ENCODE measurements at regions not wholly inside any gene's neighbourhood (a gene's known extent, or its start where the extent isn't known, plus 50 kb on each side); places are given as distances from the start of the nearest gene placed in this dataset.

- no peak overlapping the region for H3K4me3 ChIP-seq (ENCODE audit: low read length)
- H3K27me3 ChIP-seq (ENCODE audit: insufficient read depth, low read length), result peaks cover 51% of the 10 kb centered on the region; the same call in 1 of the 2 replicates
- H3K4me1 ChIP-seq (ENCODE audit: insufficient read depth, low read length), result peaks cover 22% of the 10 kb centered on the region; the same call in 1 of the 2 replicates
- no peaks in the 10 kb centered on the region for H3K36me3 ChIP-seq (ENCODE audit: insufficient read depth, low read depth, low read length)
- no peak overlapping the region for H3K27ac ChIP-seq (ENCODE audit: low read length)
- no peak overlapping the region for H3K9ac ChIP-seq (ENCODE audit: low read depth, low read length)
- H3K9me3 ChIP-seq (ENCODE audit: insufficient read depth, low read depth, low read length), result no peaks in the 10 kb centered on the region
These were observed 312.0 kb downstream of the OLFM4 start for GRCh38 chr13:53340505-53341143.

- H3K27ac ChIP-seq (ENCODE audit: low read length), result no peak overlapping the region
- no peaks in the 10 kb centered on the region for H3K9me3 ChIP-seq (ENCODE audit: insufficient read depth, low read depth, low read length)
- H3K9ac ChIP-seq (ENCODE audit: low read depth, low read length), result no peak overlapping the region
- H3K36me3 ChIP-seq (ENCODE audit: insufficient read depth, low read depth, low read length), result no peaks in the 10 kb centered on the region
- H3K4me1 ChIP-seq (ENCODE audit: insufficient read depth, low read length), result peaks cover 22% of the 10 kb centered on the region; the same call in 1 of the 2 replicates
- no peak overlapping the region for H3K4me3 ChIP-seq (ENCODE audit: low read length)
- peaks cover 56% of the 10 kb centered on the region; the same call in 1 of the 2 replicates for H3K27me3 ChIP-seq (ENCODE audit: insufficient read depth, low read length)
These were observed 312.5 kb downstream of the OLFM4 start for GRCh38 chr13:53341144-53341510.

GRCh38 chr13:53342623-53343360, 314.2 kb downstream of the OLFM4 start:
- Histone ChIP-seq H3K27me3 (ENCODE audit: insufficient read depth, low read length) (peaks cover 72% of the 10 kb centered on the region), H3K9ac (ENCODE audit: low read depth, low read length) (peak overlapping the region; percentile 2; the same call in 1 of the 2 replicates), H3K4me1 (ENCODE audit: insufficient read depth, low read length) (peaks cover 22% of the 10 kb centered on the region; the same call in 1 of the 2 replicates), H3K9me3 (ENCODE audit: insufficient read depth, low read depth, low read length) (no peaks in the 10 kb centered on the region), H3K36me3 (ENCODE audit: insufficient read depth, low read depth, low read length) (no peaks in the 10 kb centered on the region), H3K27ac (ENCODE audit: low read length) (no peak overlapping the region), H3K4me3 (ENCODE audit: low read length) (peak overlapping the region; percentile 30)

GRCh38 chr13:53343361-53343744, 314.7 kb downstream of the OLFM4 start:
- H3K9ac ChIP-seq (ENCODE audit: low read depth, low read length), result peak overlapping the region; percentile 2; the same call in 1 of the 2 replicates
- H3K4me1 ChIP-seq (ENCODE audit: insufficient read depth, low read length), result peaks cover 22% of the 10 kb centered on the region; the same call in 1 of the 2 replicates
- H3K27ac ChIP-seq (ENCODE audit: low read length), result no peak overlapping the region
- H3K9me3 ChIP-seq (ENCODE audit: insufficient read depth, low read depth, low read length), result no peaks in the 10 kb centered on the region
- no peaks in the 10 kb centered on the region for H3K36me3 ChIP-seq (ENCODE audit: insufficient read depth, low read depth, low read length)
- H3K4me3 ChIP-seq (ENCODE audit: low read length), result peak overlapping the region; percentile 30
- H3K27me3 ChIP-seq (ENCODE audit: insufficient read depth, low read length), result peaks cover 78% of the 10 kb centered on the region

- Histone ChIP-seq H3K4me3 (ENCODE audit: low read length) (no peak overlapping the region), H3K9me3 (ENCODE audit: insufficient read depth, low read depth, low read length) (no peaks in the 10 kb centered on the region)
These were observed 322.4 kb downstream of the OLFM4 start for GRCh38 chr13:53351021-53351420.

GRCh38 chr13:53357582-53357981, 329.0 kb downstream of the OLFM4 start:
- H3K4me3 ChIP-seq (ENCODE audit: low read length), result no peak overlapping the region
- peaks cover 5% of the 10 kb centered on the region; the same call in 1 of the 2 replicates for H3K4me1 ChIP-seq (ENCODE audit: insufficient read depth, low read length)
- no peak overlapping the region for H3K9ac ChIP-seq (ENCODE audit: low read depth, low read length)
- H3K9me3 ChIP-seq (ENCODE audit: insufficient read depth, low read depth, low read length), result no peaks in the 10 kb centered on the region
- H3K36me3 ChIP-seq (ENCODE audit: insufficient read depth, low read depth, low read length), result no peaks in the 10 kb centered on the region
- H3K27me3 ChIP-seq (ENCODE audit: insufficient read depth, low read length), result no peaks in the 10 kb centered on the region
- H3K27ac ChIP-seq (ENCODE audit: low read length), result no peak overlapping the region

More at GRCh38 chr13:53351021-53351420, 322.4 kb downstream of the OLFM4 start:
- H3K4me1 ChIP-seq (ENCODE audit: insufficient read depth, low read length), result no peaks in the 10 kb centered on the region
- H3K9ac ChIP-seq (ENCODE audit: low read depth, low read length), result no peak overlapping the region
- no peak overlapping the region for H3K27ac ChIP-seq (ENCODE audit: low read length)
- peaks cover 27% of the 10 kb centered on the region for H3K27me3 ChIP-seq (ENCODE audit: insufficient read depth, low read length)
- no peaks in the 10 kb centered on the region for H3K36me3 ChIP-seq (ENCODE audit: insufficient read depth, low read depth, low read length)

GRCh38 chr13:53368948-53369347, 340.3 kb downstream of the OLFM4 start:
- Histone ChIP-seq H3K27me3 (ENCODE audit: insufficient read depth, low read length) (no peaks in the 10 kb centered on the region), H3K9ac (ENCODE audit: low read depth, low read length) (no peak overlapping the region), H3K27ac (ENCODE audit: low read length) (no peak overlapping the region), H3K4me3 (ENCODE audit: low read length) (no peak overlapping the region), H3K36me3 (ENCODE audit: insufficient read depth, low read depth, low read length) (no peaks in the 10 kb centered on the region), H3K9me3 (ENCODE audit: insufficient read depth, low read depth, low read length) (no peaks in the 10 kb centered on the region), H3K4me1 (ENCODE audit: insufficient read depth, low read length) (peaks cover 7% of the 10 kb centered on the region)

- H3K27ac ChIP-seq (ENCODE audit: low read length), result no peak overlapping the region
- no peak overlapping the region for H3K4me3 ChIP-seq (ENCODE audit: low read length)
- H3K36me3 ChIP-seq (ENCODE audit: insufficient read depth, low read depth, low read length), result no peaks in the 10 kb centered on the region
- no peaks in the 10 kb centered on the region for H3K9me3 ChIP-seq (ENCODE audit: insufficient read depth, low read depth, low read length)
- H3K4me1 ChIP-seq (ENCODE audit: insufficient read depth, low read length), result 0 out of 2 replicates have a peak, but pooled peaks cover 3% of the 10 kb centered on the region
- H3K27me3 ChIP-seq (ENCODE audit: insufficient read depth, low read length), result no peaks in the 10 kb centered on the region
- no peak overlapping the region for H3K9ac ChIP-seq (ENCODE audit: low read depth, low read length)
These were observed 350.9 kb downstream of the OLFM4 start for GRCh38 chr13:53379485-53379884.

GRCh38 chr13:53382008-53382407, 353.4 kb downstream of the OLFM4 start:
- Histone ChIP-seq H3K9me3 (ENCODE audit: insufficient read depth, low read depth, low read length) (no peaks in the 10 kb centered on the region), H3K4me1 (ENCODE audit: insufficient read depth, low read length) (0 out of 2 replicates have a peak, but pooled peaks cover 3% of the 10 kb centered on the region), H3K27me3 (ENCODE audit: insufficient read depth, low read length) (no peaks in the 10 kb centered on the region), H3K9ac (ENCODE audit: low read depth, low read length) (no peak overlapping the region), H3K27ac (ENCODE audit: low read length) (no peak overlapping the region), H3K36me3 (ENCODE audit: insufficient read depth, low read depth, low read length) (no peaks in the 10 kb centered on the region), H3K4me3 (ENCODE audit: low read length) (no peak overlapping the region)

- no peak overlapping the region for H3K4me3 ChIP-seq (ENCODE audit: low read length)
- H3K9me3 ChIP-seq (ENCODE audit: insufficient read depth, low read depth, low read length), result no peaks in the 10 kb centered on the region
- no peak overlapping the region for H3K9ac ChIP-seq (ENCODE audit: low read depth, low read length)
- H3K27me3 ChIP-seq (ENCODE audit: insufficient read depth, low read length), result no peaks in the 10 kb centered on the region
- H3K27ac ChIP-seq (ENCODE audit: low read length), result no peak overlapping the region
- peaks cover 8% of the 10 kb centered on the region; the same call in 1 of the 2 replicates for H3K4me1 ChIP-seq (ENCODE audit: insufficient read depth, low read length)
- H3K36me3 ChIP-seq (ENCODE audit: insufficient read depth, low read depth, low read length), result no peaks in the 10 kb centered on the region
These were observed 369.4 kb downstream of the OLFM4 start for GRCh38 chr13:53398051-53398450.

GRCh38 chr13:53405616-53406015, 377.0 kb downstream of the OLFM4 start:
- no peak overlapping the region for H3K27ac ChIP-seq (ENCODE audit: low read length)
- no peaks in the 10 kb centered on the region for H3K36me3 ChIP-seq (ENCODE audit: insufficient read depth, low read depth, low read length)
- no peak overlapping the region for H3K9ac ChIP-seq (ENCODE audit: low read depth, low read length)
- H3K4me1 ChIP-seq (ENCODE audit: insufficient read depth, low read length), result no peaks in the 10 kb centered on the region
- no peaks in the 10 kb centered on the region for H3K27me3 ChIP-seq (ENCODE audit: insufficient read depth, low read length)
- H3K9me3 ChIP-seq (ENCODE audit: insufficient read depth, low read depth, low read length), result no peaks in the 10 kb centered on the region
- H3K4me3 ChIP-seq (ENCODE audit: low read length), result no peak overlapping the region

- Histone ChIP-seq H3K4me3 (ENCODE audit: low read length) (no peak overlapping the region), H3K27ac (ENCODE audit: low read length) (no peak overlapping the region), H3K9me3 (ENCODE audit: insufficient read depth, low read depth, low read length) (no peaks in the 10 kb centered on the region), H3K27me3 (ENCODE audit: insufficient read depth, low read length) (no peaks in the 10 kb centered on the region), H3K36me3 (ENCODE audit: insufficient read depth, low read depth, low read length) (no peaks in the 10 kb centered on the region), H3K9ac (ENCODE audit: low read depth, low read length) (no peak overlapping the region), H3K4me1 (ENCODE audit: insufficient read depth, low read length) (no peaks in the 10 kb centered on the region)
These were observed 379.7 kb downstream of the OLFM4 start for GRCh38 chr13:53408306-53408705.

Data from iPS-20b (cell line).